Fibroblast of lung (primary cell): ENCODE measurements at regions not wholly inside any gene's neighbourhood (a gene's known extent, or its start where the extent isn't known, plus 50 kb on each side); places are given as distances from the start of the nearest gene placed in this dataset.

Source experiments
- EZH2 ChIP-seq: IDR thresholded peaks from 2 replicates; pipeline ENCODE4 v1.5.1; 2012; ENCODE audit warnings: low read length, control low read depth, mild to moderate bottlenecking; ENCODE audit errors: missing control alignments
- TF ChIP-seq, protein P1 (sequence below), 2 donors: IDR thresholded peaks in 1 of 2; conservative IDR thresholded peaks in 1 of 2; 1 replicate in 1 of 2; 2 replicates in 1 of 2; pipeline ENCODE4 v1.5.1; 2011 to 2012; ENCODE audit warnings: low read length in 2 of 2, control low read depth in 1 of 2, inconsistent platforms in 1 of 2, low read depth in 1 of 2, mild to moderate bottlenecking in 1 of 2

DNA sequence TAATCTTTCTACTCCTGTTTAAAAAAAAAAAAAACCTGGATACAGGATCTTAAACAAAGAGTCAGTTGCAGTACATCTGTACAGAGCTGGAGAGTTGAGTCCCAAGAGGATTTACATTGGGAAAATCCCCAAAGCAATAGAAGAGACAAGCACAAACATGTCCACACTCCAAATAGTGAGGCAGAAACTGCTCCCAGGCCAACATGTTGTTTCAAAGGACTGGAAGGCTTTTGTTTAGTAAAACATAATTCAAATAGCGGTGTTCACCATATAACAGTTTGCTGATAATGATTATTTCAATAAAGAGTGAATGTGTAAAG is 425.4 kb downstream of the ADGRL2 start:
- TF ChIP-seq, protein P1, sequence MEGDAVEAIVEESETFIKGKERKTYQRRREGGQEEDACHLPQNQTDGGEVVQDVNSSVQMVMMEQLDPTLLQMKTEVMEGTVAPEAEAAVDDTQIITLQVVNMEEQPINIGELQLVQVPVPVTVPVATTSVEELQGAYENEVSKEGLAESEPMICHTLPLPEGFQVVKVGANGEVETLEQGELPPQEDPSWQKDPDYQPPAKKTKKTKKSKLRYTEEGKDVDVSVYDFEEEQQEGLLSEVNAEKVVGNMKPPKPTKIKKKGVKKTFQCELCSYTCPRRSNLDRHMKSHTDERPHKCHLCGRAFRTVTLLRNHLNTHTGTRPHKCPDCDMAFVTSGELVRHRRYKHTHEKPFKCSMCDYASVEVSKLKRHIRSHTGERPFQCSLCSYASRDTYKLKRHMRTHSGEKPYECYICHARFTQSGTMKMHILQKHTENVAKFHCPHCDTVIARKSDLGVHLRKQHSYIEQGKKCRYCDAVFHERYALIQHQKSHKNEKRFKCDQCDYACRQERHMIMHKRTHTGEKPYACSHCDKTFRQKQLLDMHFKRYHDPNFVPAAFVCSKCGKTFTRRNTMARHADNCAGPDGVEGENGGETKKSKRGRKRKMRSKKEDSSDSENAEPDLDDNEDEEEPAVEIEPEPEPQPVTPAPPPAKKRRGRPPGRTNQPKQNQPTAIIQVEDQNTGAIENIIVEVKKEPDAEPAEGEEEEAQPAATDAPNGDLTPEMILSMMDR (conservative IDR thresholded peaks at IDR 0.05 in 1 of 2, IDR thresholded peaks at IDR 0.05 in 1 of 2; ENCODE audit: low read depth in 1 of 2, low read length in 2 of 2), result no peak
- TF ChIP-seq EZH2, result no peak
